ENCODE measurements at regions not wholly inside any gene's neighbourhood (a gene's known extent, or its start where the extent isn't known, plus 50 kb on each side); places are given as distances from the start of the nearest gene placed in this dataset.

DNA sequence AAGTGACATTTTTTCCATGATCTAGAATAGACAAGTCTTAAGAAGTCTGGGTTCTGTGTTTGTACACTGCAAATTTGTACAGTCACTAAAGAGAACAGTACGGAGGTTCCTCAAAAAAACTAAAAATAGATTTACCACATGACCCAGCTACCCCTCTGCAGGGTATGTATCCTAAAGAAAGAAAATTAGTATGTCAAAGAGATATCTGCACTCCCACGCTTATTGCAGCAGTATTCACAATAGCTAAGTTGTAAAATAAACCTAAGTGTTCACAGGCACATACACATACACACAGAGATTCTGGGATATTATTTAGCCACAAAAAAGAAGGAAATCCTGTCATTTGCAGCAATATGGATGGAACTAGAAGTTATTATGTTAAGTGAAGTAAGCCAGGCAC, 120.4 kb downstream of the ZIC1 start:
- TF ChIP-seq EZH2phosphoT487 (conservative IDR thresholded peaks at IDR 0.05; ENCODE audit: low read length): no peak
- TF ChIP-seq, protein P1, sequence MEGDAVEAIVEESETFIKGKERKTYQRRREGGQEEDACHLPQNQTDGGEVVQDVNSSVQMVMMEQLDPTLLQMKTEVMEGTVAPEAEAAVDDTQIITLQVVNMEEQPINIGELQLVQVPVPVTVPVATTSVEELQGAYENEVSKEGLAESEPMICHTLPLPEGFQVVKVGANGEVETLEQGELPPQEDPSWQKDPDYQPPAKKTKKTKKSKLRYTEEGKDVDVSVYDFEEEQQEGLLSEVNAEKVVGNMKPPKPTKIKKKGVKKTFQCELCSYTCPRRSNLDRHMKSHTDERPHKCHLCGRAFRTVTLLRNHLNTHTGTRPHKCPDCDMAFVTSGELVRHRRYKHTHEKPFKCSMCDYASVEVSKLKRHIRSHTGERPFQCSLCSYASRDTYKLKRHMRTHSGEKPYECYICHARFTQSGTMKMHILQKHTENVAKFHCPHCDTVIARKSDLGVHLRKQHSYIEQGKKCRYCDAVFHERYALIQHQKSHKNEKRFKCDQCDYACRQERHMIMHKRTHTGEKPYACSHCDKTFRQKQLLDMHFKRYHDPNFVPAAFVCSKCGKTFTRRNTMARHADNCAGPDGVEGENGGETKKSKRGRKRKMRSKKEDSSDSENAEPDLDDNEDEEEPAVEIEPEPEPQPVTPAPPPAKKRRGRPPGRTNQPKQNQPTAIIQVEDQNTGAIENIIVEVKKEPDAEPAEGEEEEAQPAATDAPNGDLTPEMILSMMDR (IDR thresholded peaks at IDR 0.05; ENCODE audit: insufficient read depth, low read length, poor library complexity, severe bottlenecking): no peak
